ENCODE measurements at regions not wholly inside any gene's neighbourhood (a gene's known extent, or its start where the extent isn't known, plus 50 kb on each side); places are given as distances from the start of the nearest gene placed in this dataset.
"Not testable (repeated sequence)": the region's sequence is repeated elsewhere in the genome, so short reads cannot be mapped to it uniquely, and the experiment has no call there.

GRCh38 chr21:20236649-20237048 lies 761.6 kb upstream of the NCAM2 start:
- not testable (repeated sequence) for TF ChIP-seq CTCF (IDR thresholded peaks at IDR 0.05; ENCODE audit: low read length); EZH2 (optimal IDR thresholded peaks at IDR 0.05; ENCODE audit: low read depth, low read length); EZH2phosphoT487 (IDR thresholded peaks at IDR 0.05; ENCODE audit: low read length)

Data from MM.1S (cell line).